KG1 (cell line): ENCODE measurements at regions not wholly inside any gene's neighbourhood (a gene's known extent, or its start where the extent isn't known, plus 50 kb on each side); places are given as distances from the start of the nearest gene placed in this dataset.

ENCODE experiments used
- DNase-seq: peaks from one replicate; lab custom pipeline; 2025; lab: John Stamatoyannopoulos, UW

DNA sequence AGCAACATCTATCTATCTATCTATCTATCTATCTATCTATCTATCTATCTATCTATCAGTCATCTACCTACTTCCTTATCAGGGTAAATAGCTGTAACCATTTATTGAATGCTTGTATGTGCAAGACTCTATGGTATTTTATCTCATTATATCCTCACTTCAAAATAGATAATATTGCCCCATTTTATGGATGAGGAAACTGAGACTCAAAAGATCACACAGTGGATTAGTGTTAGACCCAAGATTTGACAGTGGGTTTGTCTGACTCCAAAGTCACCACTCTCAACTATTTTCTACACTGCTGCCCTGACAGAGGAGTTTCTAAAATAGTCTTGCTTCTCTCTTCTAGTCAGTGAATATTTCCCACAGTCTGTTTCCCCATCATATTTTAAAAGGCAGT, 94.3 kb upstream of the NR3C1 start:
- DNase-seq, result no peak

GRCh38 chr5:143496943-143497342, 93.5 kb upstream of the NR3C1 start:
- DNase-seq, result no peak

- DNase-seq, result no peak
Observed at GRCh38 chr5:143495821-143496275, 92.4 kb upstream of the NR3C1 start.

- DNase-seq, result no peak
Observed at GRCh38 chr5:143495110-143495509, 91.6 kb upstream of the NR3C1 start.

- no peak for DNase-seq
Observed at GRCh38 chr5:143494595-143494994, 91.1 kb upstream of the NR3C1 start.

DNA sequence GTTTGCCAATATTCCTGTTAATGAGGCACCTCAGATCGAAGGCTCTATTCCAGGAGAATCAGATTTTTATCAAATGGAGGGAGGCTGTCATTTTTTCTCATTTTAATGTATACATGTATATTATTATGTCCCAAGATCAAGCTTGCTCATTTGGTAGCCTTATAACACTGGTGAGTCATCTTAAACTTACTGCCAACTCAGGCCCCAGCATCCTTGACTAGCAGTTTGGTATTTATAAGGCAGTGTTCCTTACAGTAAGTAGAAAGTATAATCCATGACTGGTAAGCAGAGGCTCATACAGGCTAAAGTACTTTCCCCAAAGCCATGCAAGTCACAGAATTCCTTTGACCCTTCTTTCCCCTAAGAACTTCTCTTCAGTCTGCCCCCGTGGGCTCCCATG, 90.7 kb upstream of the NR3C1 start:
- DNase-seq, result no peak

- no peak for DNase-seq
Observed at GRCh38 chr5:143492783-143493182, 89.3 kb upstream of the NR3C1 start.

- DNase-seq, result no peak
Observed at GRCh38 chr5:143491646-143492045, 88.2 kb upstream of the NR3C1 start.

- DNase-seq, result no peak
Observed at GRCh38 chr5:143488381-143488780, 84.9 kb upstream of the NR3C1 start.

DNA sequence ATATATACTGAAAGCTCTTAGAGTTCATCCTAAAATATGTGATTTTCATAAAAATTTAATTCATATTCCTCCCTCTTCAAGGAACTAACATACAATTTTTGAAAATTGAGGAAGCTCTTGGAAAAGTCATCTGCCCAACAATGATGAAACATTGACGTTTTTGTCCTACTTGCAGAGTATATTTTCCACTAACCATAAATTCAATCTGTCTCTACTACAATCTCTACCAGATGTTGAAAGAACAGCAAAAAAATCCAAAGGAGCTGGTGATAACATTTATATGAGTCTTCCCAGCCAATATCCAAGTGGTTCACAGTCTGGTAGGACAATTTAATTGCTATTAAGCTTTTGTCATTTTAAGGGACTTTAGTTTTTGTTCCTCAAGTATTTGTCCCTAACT, 81.1 kb upstream of the NR3C1 start:
- no peak for DNase-seq

- no peak for DNase-seq
Observed at GRCh38 chr5:143481697-143482531, 78.4 kb upstream of the NR3C1 start.

DNA sequence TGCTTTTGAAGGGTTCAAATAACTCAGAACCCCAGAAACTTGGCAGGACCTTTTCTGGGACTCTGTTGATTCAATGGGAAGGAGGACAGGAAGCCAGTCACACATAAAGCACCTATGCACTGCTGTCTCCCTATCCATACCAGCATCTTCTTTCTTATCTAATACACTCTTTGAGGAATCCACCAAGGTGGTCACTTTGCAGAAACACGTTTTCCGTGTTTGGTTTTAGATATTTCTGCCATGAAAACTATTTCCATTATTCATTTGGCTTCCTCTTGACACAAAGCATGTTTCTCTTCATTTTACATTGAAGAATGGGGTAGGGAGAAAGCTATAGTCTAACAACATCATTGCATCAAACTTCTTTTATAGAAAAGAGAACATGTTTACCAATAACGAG, 76.5 kb upstream of the NR3C1 start:
- no peak for DNase-seq

DNA sequence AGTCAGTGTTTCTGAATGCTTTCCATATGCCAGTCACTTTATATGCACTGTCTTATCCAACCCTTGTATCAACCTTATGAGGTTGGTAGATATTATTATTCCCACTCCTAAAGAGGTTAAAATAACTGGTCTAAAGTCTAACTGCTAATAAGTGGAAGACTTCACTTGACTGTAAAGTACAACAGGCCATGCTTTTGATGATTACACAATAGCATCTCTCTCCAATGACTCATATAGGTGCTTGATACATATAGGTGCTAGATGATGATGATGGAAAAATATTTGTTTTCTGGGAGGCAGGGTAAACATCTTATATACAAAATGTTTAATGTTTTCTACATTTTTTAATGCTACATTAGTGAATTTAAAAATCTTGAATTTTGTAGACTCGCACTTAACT, 75.9 kb upstream of the NR3C1 start:
- DNase-seq, result no peak

- no peak for DNase-seq
Observed at GRCh38 chr5:143476601-143477211, 73.2 kb upstream of the NR3C1 start.

DNA sequence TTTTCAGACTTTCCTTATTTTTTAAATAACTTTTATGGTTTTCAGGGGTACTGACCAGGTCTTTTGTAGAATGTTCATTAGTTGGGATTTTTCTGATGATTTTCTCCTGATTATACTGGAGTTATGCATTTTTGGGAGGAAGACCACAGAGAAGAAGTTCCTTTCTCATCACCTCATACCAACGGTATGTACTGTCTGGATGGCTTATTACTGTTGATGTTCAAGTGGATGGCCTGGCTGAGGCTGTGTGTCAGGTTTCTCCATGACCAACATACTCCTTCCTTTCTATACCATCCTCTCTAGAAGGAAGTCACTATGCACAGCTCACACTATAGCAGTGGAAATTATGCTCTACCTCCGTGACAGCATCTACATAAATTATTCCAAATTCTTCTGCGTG, 71.1 kb upstream of the NR3C1 start:
- no peak for DNase-seq

GRCh38 chr5:143473481-143473880, 70.0 kb upstream of the NR3C1 start:
- no peak for DNase-seq

- DNase-seq, result no peak
Observed at GRCh38 chr5:143472576-143472975, 69.1 kb upstream of the NR3C1 start.

DNA sequence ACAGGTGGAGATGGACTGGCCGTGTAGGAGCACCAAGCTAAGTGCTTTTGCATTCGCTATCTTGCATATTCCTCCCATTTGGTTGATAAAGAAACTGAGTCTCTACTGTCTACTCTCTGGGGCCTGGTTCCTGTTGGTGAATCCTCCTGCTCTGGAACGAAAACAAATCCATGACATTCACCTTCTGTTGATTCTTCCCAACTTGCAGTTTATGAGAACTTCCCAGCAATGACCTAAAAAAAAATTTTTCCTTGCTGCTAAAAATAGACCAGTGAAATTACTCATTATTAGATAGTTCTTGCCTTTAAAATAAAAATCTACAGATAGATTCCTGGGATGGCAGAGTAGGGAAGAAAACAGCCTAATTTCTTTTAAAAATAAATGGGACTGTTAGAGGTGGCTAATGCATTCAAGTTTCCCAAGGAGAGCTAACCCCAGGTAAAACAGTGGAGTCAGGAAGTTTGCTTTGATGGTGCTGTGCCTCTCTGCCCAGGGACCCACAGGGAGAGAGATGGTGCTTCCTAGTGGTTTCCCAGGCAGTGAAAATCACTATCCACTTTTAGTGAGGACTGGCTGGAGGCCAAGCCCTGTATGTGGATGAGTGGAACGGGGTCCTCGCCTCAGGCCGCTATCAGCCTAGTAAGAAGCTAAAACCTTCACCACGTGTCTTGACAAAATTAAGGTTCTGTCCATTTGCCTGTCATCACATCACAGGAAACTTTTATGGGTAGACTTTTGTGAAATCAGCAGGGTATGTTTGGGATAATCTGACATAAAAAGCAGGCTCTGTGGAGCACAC, 68.4 kb upstream of the NR3C1 start:
- no peak for DNase-seq

GRCh38 chr5:143471041-143471509, 67.6 kb upstream of the NR3C1 start:
- DNase-seq, result no peak

GRCh38 chr5:143470120-143470519, 66.6 kb upstream of the NR3C1 start:
- no peak for DNase-seq

- DNase-seq, result no peak
Observed at GRCh38 chr5:143469125-143469524, 65.6 kb upstream of the NR3C1 start.

DNA sequence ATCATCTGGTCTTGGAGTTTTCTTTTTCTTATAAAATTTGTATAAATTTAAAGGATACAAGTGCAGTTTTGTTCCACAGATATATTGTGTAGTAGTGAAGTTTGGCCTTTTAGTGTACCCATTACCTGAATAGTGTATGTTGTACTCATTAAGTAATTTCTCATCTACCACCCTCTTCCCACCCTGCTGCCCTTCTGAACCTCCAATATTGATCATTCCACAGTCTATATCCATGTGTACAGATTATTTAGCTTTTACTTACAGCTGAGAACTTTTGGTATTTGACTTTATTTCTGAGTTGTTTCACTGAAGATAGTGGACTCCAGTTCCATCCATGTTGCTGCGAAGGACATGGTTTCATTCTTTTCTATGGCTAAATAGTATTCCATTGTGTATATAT, 63.1 kb upstream of the NR3C1 start:
- DNase-seq, result no peak
